ENCODE measurements at regions not wholly inside any gene's neighbourhood (a gene's known extent, or its start where the extent isn't known, plus 50 kb on each side); places are given as distances from the start of the nearest gene placed in this dataset.

DNA sequence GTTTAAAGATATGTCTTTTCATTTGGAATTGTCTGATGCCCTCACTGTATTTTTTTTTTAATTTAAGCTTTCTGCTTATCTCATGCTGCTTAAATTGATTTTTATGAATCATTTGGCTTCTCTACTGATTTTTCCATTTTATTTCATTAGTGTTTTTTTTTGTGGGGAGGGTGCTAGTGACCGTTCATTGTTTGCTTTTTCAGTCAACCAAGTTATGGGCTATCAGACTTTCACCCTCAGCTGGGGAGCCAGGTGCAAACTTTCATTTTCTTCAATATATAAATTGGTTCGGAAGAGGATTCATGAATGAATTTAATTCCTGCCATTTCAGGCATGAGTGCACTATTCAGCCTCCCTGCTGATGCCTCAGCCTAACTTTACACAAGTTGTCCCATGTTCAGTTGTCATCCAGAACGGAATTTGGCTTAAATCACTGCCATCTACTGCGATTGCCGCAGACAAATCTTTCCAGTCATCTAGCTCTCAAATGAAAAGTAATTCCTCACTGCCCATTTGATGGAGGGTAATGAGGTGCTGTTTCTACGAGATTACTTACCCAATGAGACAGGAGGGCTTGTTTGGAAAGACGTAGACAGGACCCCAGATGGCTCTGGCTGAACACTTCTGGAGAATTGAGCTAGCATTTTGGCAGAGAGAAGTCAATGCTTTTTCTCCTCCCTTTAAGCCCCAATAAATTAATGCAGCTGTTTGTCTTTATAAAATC, 89.9 kb upstream of the RORA start:
- BruUV-seq (replicated peaks), result no TSS peak

DNA sequence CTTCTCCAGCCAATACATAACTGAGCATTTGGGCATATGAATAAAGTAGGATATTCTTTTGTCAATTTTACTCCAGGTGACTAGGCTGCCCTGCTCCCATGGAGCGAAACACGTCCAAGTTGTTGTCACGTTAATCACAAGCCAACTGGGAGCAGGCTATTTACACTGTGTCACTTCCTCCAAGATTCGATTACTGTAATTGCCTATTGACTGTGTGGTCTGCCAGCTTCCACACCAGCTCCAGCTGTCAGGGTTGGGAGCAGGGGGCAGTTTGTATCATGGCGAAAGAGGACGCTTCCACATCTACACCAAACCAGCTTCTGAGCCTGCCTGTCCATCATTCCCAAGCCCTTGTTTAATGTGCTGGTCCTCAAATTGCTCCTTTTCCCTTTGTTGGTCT, 89.2 kb upstream of the RORA start:
- ChIA-PET POLR2A (no interaction called here), CTCF (no interaction called here)
- intact Hi-C loops (cut with micrococcal nuclease; ENCODE audit: unreplicated experiment), result no loop called here
- H3K27me3 ChIP-seq (replicated peaks; ENCODE audit: control insufficient read depth, insufficient read depth, low read length), result no peaks in the 10 kb centered on the region
- TF ChIP-seq, protein P1, sequence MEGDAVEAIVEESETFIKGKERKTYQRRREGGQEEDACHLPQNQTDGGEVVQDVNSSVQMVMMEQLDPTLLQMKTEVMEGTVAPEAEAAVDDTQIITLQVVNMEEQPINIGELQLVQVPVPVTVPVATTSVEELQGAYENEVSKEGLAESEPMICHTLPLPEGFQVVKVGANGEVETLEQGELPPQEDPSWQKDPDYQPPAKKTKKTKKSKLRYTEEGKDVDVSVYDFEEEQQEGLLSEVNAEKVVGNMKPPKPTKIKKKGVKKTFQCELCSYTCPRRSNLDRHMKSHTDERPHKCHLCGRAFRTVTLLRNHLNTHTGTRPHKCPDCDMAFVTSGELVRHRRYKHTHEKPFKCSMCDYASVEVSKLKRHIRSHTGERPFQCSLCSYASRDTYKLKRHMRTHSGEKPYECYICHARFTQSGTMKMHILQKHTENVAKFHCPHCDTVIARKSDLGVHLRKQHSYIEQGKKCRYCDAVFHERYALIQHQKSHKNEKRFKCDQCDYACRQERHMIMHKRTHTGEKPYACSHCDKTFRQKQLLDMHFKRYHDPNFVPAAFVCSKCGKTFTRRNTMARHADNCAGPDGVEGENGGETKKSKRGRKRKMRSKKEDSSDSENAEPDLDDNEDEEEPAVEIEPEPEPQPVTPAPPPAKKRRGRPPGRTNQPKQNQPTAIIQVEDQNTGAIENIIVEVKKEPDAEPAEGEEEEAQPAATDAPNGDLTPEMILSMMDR (IDR thresholded peaks at IDR 0.05; ENCODE audit: insufficient read depth in 1 of 2, low read depth in 1 of 2, low read length in 1 of 2, severe bottlenecking in 1 of 2, unreplicated experiment in 1 of 2), result no peak
- H3K9me3 ChIP-seq, result no peaks in the 10 kb centered on the region
- Mint-ChIP-seq H3K4me3 (ENCODE audit: unreplicated experiment) (no peak overlapping the region), H3K9me3 (ENCODE audit: unreplicated experiment) (peaks cover 9% of the 10 kb centered on the region), H3K27ac (ENCODE audit: unreplicated experiment) (no peak overlapping the region), H3K4me1 (ENCODE audit: low read depth, unreplicated experiment) (no peaks in the 10 kb centered on the region), H3K36me3 (ENCODE audit: insufficient read depth, unreplicated experiment) (no peaks in the 10 kb centered on the region), H3K27me3 (ENCODE audit: insufficient read depth, unreplicated experiment) (peaks cover 17% of the 10 kb centered on the region)
- no peaks in the 10 kb centered on the region for H3K36me3 ChIP-seq (ENCODE audit: control insufficient read depth, insufficient read depth, low read length)
- no TSS peak for BruUV-seq (replicated peaks)
- DNase-seq, result no peak
- no peaks in the 10 kb centered on the region for H3K4me1 ChIP-seq
- no peak overlapping the region for H3K4me3 ChIP-seq (ENCODE audit: low read depth, low read length)

More for the DNA sequence above, 89.9 kb upstream of the RORA start:
- Histone ChIP-seq H3K4me3 (ENCODE audit: low read depth, low read length) (no peak overlapping the region), H3K9me3 (no peaks in the 10 kb centered on the region), H3K27me3 (replicated peaks; ENCODE audit: control insufficient read depth, insufficient read depth, low read length) (no peaks in the 10 kb centered on the region), H3K36me3 (ENCODE audit: control insufficient read depth, insufficient read depth, low read length) (no peaks in the 10 kb centered on the region), H3K4me1 (no peaks in the 10 kb centered on the region)
- peaks cover 9% of the 10 kb centered on the region for H3K9me3 Mint-ChIP-seq (ENCODE audit: unreplicated experiment)
- TF ChIP-seq, protein P1 (IDR thresholded peaks at IDR 0.05; ENCODE audit: insufficient read depth in 1 of 2, low read depth in 1 of 2, low read length in 1 of 2, severe bottlenecking in 1 of 2, unreplicated experiment in 1 of 2), result no peak
- H3K4me1 Mint-ChIP-seq (ENCODE audit: low read depth, unreplicated experiment), result no peaks in the 10 kb centered on the region
- no peaks in the 10 kb centered on the region for H3K36me3 Mint-ChIP-seq (ENCODE audit: insufficient read depth, unreplicated experiment)
- no peak overlapping the region for H3K27ac Mint-ChIP-seq (ENCODE audit: unreplicated experiment)
- intact Hi-C loops (cut with micrococcal nuclease; ENCODE audit: unreplicated experiment), result no loop called here
- peaks cover 17% of the 10 kb centered on the region for H3K27me3 Mint-ChIP-seq (ENCODE audit: insufficient read depth, unreplicated experiment)
- POLR2A ChIA-PET, result no interaction called here
- CTCF ChIA-PET, result no interaction called here
- no peak overlapping the region for H3K4me3 Mint-ChIP-seq (ENCODE audit: unreplicated experiment)
- DNase-seq, result no peak

DNA sequence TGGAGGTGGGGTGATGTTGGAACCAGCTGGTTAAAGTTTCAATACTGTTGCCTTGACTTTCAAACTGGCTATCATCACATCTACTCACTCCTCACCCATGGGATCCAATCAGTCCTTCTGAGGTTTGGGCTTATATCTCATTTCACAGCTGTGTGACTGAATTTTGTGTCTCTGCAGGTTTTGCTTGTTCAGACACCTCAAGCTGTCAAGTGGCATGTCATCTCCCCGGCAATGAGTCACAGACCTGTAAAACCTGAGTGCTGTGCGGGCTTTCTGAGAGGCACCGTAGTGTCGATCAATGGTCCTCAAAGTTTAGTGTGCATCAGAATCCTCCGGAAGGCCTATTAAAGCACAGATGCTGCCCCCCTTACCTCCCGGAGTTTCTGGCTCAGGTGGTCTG, 86.4 kb upstream of the RORA start:
- Mint-ChIP-seq H3K4me1 (ENCODE audit: low read depth, unreplicated experiment) (no peaks in the 10 kb centered on the region), H3K27me3 (ENCODE audit: insufficient read depth, unreplicated experiment) (peaks cover 24% of the 10 kb centered on the region), H3K27ac (ENCODE audit: unreplicated experiment) (no peak overlapping the region), H3K36me3 (ENCODE audit: insufficient read depth, unreplicated experiment) (no peaks in the 10 kb centered on the region), H3K4me3 (ENCODE audit: unreplicated experiment) (no peak overlapping the region), H3K9me3 (ENCODE audit: unreplicated experiment) (peaks cover 9% of the 10 kb centered on the region)
- intact Hi-C loops (cut with micrococcal nuclease; ENCODE audit: unreplicated experiment), result no loop called here
- DNase-seq, result no peak
- H3K9me3 ChIP-seq, result no peaks in the 10 kb centered on the region
- no peaks in the 10 kb centered on the region for H3K27me3 ChIP-seq (replicated peaks; ENCODE audit: control insufficient read depth, insufficient read depth, low read length)
- POLR2A ChIA-PET, result no interaction called here
- BruUV-seq (replicated peaks), result no TSS peak
- CTCF ChIA-PET, result no interaction called here
- H3K4me3 ChIP-seq (ENCODE audit: low read depth, low read length), result no peak overlapping the region
- H3K36me3 ChIP-seq (ENCODE audit: control insufficient read depth, insufficient read depth, low read length), result no peaks in the 10 kb centered on the region
- TF ChIP-seq, protein P1 (IDR thresholded peaks at IDR 0.05; ENCODE audit: insufficient read depth in 1 of 2, low read depth in 1 of 2, low read length in 1 of 2, severe bottlenecking in 1 of 2, unreplicated experiment in 1 of 2), result no peak
- no peaks in the 10 kb centered on the region for H3K4me1 ChIP-seq

Data from Caco-2 (cell line).